Bronchial epithelial cell (primary cell): ENCODE measurements at regions not wholly inside any gene's neighbourhood (a gene's known extent, or its start where the extent isn't known, plus 50 kb on each side); places are given as distances from the start of the nearest gene placed in this dataset.
"Not testable (repeated sequence)": the region's sequence is repeated elsewhere in the genome, so short reads cannot be mapped to it uniquely, and the experiment has no call there.

ENCODE experiments used
- DNase-seq: peaks from one replicate; pipeline ENCODE4 v3.0.0-alpha.2; 2010; ENCODE audit warnings: low read depth
- FAIRE-seq: peaks from 2 replicates; lab custom pipeline; 2011; peaks lifted over from hg19 to GRCh38; lab: Jason Lieb, UNC
- H3K27me3 ChIP-seq: 2 replicates; pipeline ENCODE4 v1.5.1; 2011; ENCODE audit warnings: low read length; ENCODE audit not compliant: control insufficient read depth, insufficient read depth
- H3K36me3 ChIP-seq: 2 replicates; pipeline ENCODE4 v1.5.1; 2011; ENCODE audit warnings: low read length; ENCODE audit not compliant: control insufficient read depth, insufficient read depth
- H3K4me3 ChIP-seq: 2 replicates; pipeline ENCODE4 v1.5.1; 2011; ENCODE audit warnings: mild to moderate bottlenecking, low read depth, low read length, control low read depth
- TF ChIP-seq, protein P1 (sequence below): IDR thresholded peaks from 2 replicates; pipeline ENCODE4 v1.5.1; 2011; ENCODE audit warnings: mild to moderate bottlenecking, moderate library complexity, low read length, control low read depth, inconsistent platforms; ENCODE audit not compliant: insufficient read depth, severe bottlenecking

DNA sequence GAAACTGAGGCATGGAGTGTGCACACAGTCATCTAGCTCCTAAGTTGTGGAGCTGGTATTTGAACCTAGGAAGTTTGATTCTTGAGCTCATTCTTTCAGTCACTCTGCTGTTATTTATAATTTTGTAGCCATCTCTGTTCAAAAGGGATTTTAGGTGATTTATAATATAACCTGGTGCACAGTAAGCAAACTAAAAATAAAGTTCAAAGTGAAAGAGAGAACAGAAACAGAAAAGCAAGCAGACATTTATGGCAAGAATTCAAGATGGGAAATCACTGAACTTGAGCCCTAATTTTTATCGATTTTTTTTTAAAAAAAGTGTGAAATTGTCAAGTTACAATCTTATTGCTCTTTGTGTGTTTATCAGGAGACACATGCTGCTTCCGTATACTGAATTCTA lies 71.4 kb upstream of the SLC7A14 start:
- Histone ChIP-seq H3K27me3 (no peaks in the 10 kb centered on the region), H3K4me3 (no peak overlapping the region), H3K36me3 (no peaks in the 10 kb centered on the region)
- DNase-seq = no peak
- TF ChIP-seq, protein P1, sequence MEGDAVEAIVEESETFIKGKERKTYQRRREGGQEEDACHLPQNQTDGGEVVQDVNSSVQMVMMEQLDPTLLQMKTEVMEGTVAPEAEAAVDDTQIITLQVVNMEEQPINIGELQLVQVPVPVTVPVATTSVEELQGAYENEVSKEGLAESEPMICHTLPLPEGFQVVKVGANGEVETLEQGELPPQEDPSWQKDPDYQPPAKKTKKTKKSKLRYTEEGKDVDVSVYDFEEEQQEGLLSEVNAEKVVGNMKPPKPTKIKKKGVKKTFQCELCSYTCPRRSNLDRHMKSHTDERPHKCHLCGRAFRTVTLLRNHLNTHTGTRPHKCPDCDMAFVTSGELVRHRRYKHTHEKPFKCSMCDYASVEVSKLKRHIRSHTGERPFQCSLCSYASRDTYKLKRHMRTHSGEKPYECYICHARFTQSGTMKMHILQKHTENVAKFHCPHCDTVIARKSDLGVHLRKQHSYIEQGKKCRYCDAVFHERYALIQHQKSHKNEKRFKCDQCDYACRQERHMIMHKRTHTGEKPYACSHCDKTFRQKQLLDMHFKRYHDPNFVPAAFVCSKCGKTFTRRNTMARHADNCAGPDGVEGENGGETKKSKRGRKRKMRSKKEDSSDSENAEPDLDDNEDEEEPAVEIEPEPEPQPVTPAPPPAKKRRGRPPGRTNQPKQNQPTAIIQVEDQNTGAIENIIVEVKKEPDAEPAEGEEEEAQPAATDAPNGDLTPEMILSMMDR = no peak
- no peak for FAIRE-seq

DNA sequence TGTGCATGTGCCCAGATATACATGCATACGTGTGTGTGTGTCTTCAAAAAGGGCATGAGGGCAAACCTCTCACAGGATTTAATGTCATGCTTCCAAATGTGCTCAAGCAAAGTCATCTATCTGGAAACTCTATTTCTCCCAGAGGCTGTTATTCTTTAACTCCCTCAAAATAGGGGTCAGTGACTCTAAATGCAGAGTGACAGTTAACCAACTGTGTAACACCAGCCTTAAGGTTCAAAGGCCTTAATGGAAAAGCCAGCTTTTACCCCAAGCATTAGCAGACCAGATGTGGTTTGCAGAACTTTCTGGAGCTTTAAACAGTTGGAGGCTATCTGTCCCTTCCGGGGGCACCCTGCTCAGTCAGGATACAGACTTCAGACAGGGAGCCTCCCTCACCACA lies 70.4 kb upstream of the SLC7A14 start:
- DNase-seq (no peak), FAIRE-seq (no peak)
- Histone ChIP-seq H3K36me3 (no peaks in the 10 kb centered on the region), H3K27me3 (no peaks in the 10 kb centered on the region), H3K4me3 (no peak overlapping the region)
- TF ChIP-seq, protein P1 = no peak

DNA sequence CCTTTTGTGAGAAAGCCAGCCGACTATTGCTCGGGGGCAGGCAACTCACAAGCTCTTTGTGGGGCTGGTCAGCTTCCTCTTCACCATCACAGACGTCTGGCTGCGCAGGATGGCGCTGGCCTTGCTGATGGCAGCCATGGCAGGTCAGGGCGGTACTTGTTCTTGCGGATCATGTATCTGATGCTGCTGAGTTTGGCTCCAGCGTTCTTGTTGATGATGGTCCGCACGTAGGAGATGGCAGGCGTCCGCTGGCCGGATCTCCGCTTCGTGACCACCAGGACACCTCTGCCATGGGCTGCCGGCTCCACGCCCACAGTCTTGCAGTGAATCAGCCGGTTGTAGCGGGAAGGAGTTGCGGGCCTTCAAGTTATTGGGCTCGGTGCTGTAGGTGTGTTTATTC lies 67.9 kb upstream of the SLC7A14 start:
- DNase-seq (no peak), FAIRE-seq (no peak)
- H3K36me3 ChIP-seq = no peaks in the 10 kb centered on the region
- TF ChIP-seq, protein P1 = no peak
- H3K4me3 ChIP-seq = no peak overlapping the region
- H3K27me3 ChIP-seq = no peaks in the 10 kb centered on the region

DNA sequence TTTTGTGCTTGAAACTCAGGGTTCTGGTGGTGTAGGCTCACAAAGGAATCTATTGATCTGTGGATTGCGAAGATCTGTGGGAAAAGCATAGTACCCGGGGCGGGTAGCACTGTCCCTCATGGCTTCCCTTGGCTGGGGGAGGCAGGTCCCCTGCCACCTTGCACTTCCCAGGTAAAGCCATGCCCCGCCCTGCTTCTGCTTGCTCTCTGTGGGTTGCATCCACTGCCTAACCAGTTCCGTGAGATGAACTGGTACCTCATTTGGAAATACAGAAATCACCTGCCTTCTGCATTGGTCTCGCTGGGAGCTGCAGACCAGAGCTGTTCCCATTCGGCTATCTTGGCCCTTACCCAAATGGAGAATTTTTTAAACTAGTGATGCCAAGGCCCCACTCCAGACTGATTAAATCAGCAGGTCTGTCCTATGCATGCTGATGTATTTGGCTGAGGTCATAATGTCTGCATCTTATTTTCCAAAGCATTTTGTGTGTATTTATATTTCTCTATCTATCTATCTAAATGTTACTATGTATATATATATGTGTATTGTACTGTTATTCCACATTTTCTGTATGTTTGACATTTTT lies 65.5 kb upstream of the SLC7A14 start:
- H3K36me3 ChIP-seq = no peaks in the 10 kb centered on the region
- H3K4me3 ChIP-seq = no peak overlapping the region
- H3K27me3 ChIP-seq = no peaks in the 10 kb centered on the region
- TF ChIP-seq, protein P1 = no peak
- DNase-seq = no peak
- no peak for FAIRE-seq

DNA sequence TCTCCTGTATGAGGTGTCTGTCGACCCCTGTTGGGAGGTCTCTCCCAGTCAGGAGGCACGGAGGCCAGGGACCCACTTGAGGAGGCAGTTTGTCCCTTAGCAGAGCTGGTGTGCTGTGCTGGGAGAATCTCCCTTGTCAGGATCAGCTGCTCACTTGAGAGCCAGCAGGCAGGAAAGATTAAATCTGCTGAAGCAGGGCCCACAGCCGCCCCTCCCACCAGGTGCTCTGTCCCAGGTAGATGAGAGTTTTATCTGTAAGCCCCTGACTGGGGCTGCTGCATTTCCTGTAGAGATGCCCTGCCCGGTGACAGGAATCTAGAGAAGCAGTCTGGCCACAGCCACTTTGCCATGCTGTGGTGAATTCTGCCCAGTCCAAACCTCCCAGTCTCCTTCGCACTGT lies 64.7 kb upstream of the SLC7A14 start:
- not testable (repeated sequence) for H3K27me3 ChIP-seq, H3K4me3 ChIP-seq, H3K36me3 ChIP-seq, DNase-seq, FAIRE-seq

DNA sequence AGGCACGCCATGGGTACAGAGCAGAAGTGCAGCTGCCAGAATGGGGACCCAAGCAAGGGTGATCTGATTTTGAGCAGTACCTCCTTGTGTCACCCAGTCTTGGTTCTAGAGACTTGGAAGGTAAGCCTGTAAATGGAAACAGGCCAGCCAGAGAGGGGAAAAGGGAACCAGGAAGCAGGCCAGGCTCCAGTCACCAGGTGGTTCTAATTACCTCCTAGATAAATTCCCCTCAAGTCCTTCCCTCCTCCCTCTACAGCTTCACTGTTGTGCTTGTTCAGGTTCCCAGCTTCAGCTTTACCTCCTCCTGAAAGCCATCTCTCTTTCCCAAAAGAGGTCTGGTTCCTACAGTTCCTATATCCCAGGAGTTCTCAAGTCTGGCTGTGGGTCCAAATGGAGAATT lies 58.8 kb upstream of the SLC7A14 start:
- TF ChIP-seq, protein P1 = no peak
- Histone ChIP-seq H3K36me3 (no peaks in the 10 kb centered on the region), H3K27me3 (no peaks in the 10 kb centered on the region), H3K4me3 (no peak overlapping the region)
- FAIRE-seq (no peak), DNase-seq (no peak)
